Stimulated activated CD4-positive, alpha-beta T cell treated with anti-CD3 and anti-CD28 coated beads, Interleukin-4, amount 100 ng/mL, for 1 hour (primary cell): ENCODE measurements at regions not wholly inside any gene's neighbourhood (a gene's known extent, or its start where the extent isn't known, plus 50 kb on each side); places are given as distances from the start of the nearest gene placed in this dataset.
A peak's percentile ranks its signal among the peaks of the same experiment; 100 is the strongest.

Source experiments
- DNase-seq: peaks from one replicate; pipeline ENCODE4 v3.0.0-alpha.2; 2020

- no peak for DNase-seq
Observed at GRCh38 chr6:113281014-113281413, 576.1 kb upstream of the MARCKS start.

- no peak for DNase-seq
Observed at GRCh38 chr6:113281431-113281830, 575.7 kb upstream of the MARCKS start.

GRCh38 chr6:113287396-113287795 is 569.7 kb upstream of the MARCKS start:
- DNase-seq, result no peak

GRCh38 chr6:113288409-113288808 is 568.7 kb upstream of the MARCKS start:
- DNase-seq, result no peak

- no peak for DNase-seq
Observed at GRCh38 chr6:113289166-113289565, 568.0 kb upstream of the MARCKS start.

- DNase-seq, result no peak
Observed at GRCh38 chr6:113290684-113291083, 566.5 kb upstream of the MARCKS start.

- no peak for DNase-seq
Observed at GRCh38 chr6:113291751-113292445, 565.2 kb upstream of the MARCKS start.

- no peak for DNase-seq
Observed at GRCh38 chr6:113292646-113293422, 564.3 kb upstream of the MARCKS start.

- no peak for DNase-seq
Observed at GRCh38 chr6:113293423-113293740, 563.8 kb upstream of the MARCKS start.

- DNase-seq, result no peak
Observed at GRCh38 chr6:113299531-113299930, 557.6 kb upstream of the MARCKS start.

GRCh38 chr6:113301651-113302050 is 555.5 kb upstream of the MARCKS start:
- DNase-seq, result no peak

GRCh38 chr6:113304116-113304515 is 553.0 kb upstream of the MARCKS start:
- DNase-seq, result no peak

GRCh38 chr6:113306552-113307145 is 550.5 kb upstream of the MARCKS start:
- DNase-seq, result peak; percentile 16

GRCh38 chr6:113308266-113308665 is 548.9 kb upstream of the MARCKS start:
- no peak for DNase-seq

GRCh38 chr6:113313841-113314240 is 543.3 kb upstream of the MARCKS start:
- no peak for DNase-seq

GRCh38 chr6:113315165-113315564 is 542.0 kb upstream of the MARCKS start:
- DNase-seq, result no peak

- DNase-seq, result no peak
Observed at GRCh38 chr6:113315879-113316278, 541.3 kb upstream of the MARCKS start.

- no peak for DNase-seq
Observed at GRCh38 chr6:113317442-113317841, 539.7 kb upstream of the MARCKS start.

GRCh38 chr6:113317891-113318574 is 539.1 kb upstream of the MARCKS start:
- DNase-seq, result no peak

- no peak for DNase-seq
Observed at GRCh38 chr6:113318575-113318917, 538.6 kb upstream of the MARCKS start.

GRCh38 chr6:113320653-113321052 is 536.5 kb upstream of the MARCKS start:
- DNase-seq, result no peak

- no peak for DNase-seq
Observed at GRCh38 chr6:113326781-113327180, 530.4 kb upstream of the MARCKS start.

GRCh38 chr6:113328886-113329381 is 528.2 kb upstream of the MARCKS start:
- no peak for DNase-seq
